ENCODE measurements at regions not wholly inside any gene's neighbourhood (a gene's known extent, or its start where the extent isn't known, plus 50 kb on each side); places are given as distances from the start of the nearest gene placed in this dataset.

DNA sequence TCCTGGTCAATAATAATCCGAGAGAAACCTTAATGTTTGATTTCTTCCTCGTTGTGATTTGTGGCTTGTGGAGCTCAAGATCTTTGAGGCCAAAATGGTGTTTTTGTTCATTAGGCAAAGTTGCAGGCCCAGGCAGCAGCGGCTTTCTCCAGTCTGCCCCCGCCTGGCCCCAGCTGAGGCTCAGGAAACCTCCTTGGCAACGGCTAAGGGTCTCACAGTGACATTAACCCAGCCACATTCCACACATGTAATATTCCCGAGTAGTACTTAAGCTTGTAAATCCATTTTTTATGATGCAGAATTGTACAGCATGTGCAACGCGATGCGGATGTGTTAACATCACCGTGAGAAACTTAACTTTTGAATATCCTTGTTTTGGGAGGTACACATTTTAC, 200.1 kb downstream of the BCL11A start:
- TF ChIP-seq EZH2 (IDR thresholded peaks at IDR 0.05; ENCODE audit: borderline replicate concordance, insufficient read depth, low read length, poor library complexity, severe bottlenecking) (no peak), EP300 (conservative IDR thresholded peaks at IDR 0.05; ENCODE audit: poor library complexity, severe bottlenecking) (no peak), POLR2AphosphoS5 (IDR thresholded peaks at IDR 0.05) (no peak), TAF1 (IDR thresholded peaks at IDR 0.05; ENCODE audit: low read depth) (no peak)
- TF ChIP-seq, protein P1, sequence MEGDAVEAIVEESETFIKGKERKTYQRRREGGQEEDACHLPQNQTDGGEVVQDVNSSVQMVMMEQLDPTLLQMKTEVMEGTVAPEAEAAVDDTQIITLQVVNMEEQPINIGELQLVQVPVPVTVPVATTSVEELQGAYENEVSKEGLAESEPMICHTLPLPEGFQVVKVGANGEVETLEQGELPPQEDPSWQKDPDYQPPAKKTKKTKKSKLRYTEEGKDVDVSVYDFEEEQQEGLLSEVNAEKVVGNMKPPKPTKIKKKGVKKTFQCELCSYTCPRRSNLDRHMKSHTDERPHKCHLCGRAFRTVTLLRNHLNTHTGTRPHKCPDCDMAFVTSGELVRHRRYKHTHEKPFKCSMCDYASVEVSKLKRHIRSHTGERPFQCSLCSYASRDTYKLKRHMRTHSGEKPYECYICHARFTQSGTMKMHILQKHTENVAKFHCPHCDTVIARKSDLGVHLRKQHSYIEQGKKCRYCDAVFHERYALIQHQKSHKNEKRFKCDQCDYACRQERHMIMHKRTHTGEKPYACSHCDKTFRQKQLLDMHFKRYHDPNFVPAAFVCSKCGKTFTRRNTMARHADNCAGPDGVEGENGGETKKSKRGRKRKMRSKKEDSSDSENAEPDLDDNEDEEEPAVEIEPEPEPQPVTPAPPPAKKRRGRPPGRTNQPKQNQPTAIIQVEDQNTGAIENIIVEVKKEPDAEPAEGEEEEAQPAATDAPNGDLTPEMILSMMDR (IDR thresholded peaks at IDR 0.05; ENCODE audit: poor library complexity, severe bottlenecking), result no peak
- TF ChIP-seq, protein P2, sequence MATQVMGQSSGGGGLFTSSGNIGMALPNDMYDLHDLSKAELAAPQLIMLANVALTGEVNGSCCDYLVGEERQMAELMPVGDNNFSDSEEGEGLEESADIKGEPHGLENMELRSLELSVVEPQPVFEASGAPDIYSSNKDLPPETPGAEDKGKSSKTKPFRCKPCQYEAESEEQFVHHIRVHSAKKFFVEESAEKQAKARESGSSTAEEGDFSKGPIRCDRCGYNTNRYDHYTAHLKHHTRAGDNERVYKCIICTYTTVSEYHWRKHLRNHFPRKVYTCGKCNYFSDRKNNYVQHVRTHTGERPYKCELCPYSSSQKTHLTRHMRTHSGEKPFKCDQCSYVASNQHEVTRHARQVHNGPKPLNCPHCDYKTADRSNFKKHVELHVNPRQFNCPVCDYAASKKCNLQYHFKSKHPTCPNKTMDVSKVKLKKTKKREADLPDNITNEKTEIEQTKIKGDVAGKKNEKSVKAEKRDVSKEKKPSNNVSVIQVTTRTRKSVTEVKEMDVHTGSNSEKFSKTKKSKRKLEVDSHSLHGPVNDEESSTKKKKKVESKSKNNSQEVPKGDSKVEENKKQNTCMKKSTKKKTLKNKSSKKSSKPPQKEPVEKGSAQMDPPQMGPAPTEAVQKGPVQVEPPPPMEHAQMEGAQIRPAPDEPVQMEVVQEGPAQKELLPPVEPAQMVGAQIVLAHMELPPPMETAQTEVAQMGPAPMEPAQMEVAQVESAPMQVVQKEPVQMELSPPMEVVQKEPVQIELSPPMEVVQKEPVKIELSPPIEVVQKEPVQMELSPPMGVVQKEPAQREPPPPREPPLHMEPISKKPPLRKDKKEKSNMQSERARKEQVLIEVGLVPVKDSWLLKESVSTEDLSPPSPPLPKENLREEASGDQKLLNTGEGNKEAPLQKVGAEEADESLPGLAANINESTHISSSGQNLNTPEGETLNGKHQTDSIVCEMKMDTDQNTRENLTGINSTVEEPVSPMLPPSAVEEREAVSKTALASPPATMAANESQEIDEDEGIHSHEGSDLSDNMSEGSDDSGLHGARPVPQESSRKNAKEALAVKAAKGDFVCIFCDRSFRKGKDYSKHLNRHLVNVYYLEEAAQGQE (IDR thresholded peaks at IDR 0.05; ENCODE audit: borderline replicate concordance), result no peak
